Endodermal cell (in vitro differentiated cells): ENCODE measurements at regions not wholly inside any gene's neighbourhood (a gene's known extent, or its start where the extent isn't known, plus 50 kb on each side); places are given as distances from the start of the nearest gene placed in this dataset.
"Not testable (repeated sequence)": the region's sequence is repeated elsewhere in the genome, so short reads cannot be mapped to it uniquely, and the experiment has no call there.

Experiments
- DNase-seq: peaks from one replicate; pipeline ENCODE4 v3.0.0-alpha.2; 2017
- H3K27ac ChIP-seq: 2 replicates; pipeline ENCODE4 v1.5.1; 2013; ENCODE audit warnings: mild to moderate bottlenecking, low read depth, low read length, moderate library complexity
- H3K27me3 ChIP-seq: 2 replicates; pipeline ENCODE4 v1.6.1; 2013; ENCODE audit warnings: mild to moderate bottlenecking, low read length, moderate library complexity; ENCODE audit not compliant: insufficient read depth, control insufficient read depth, poor library complexity, severe bottlenecking
- H3K36me3 ChIP-seq: 2 replicates; pipeline ENCODE4 v1.7.0; 2013; ENCODE audit warnings: mild to moderate bottlenecking, low read length, moderate library complexity; ENCODE audit not compliant: control insufficient read depth, insufficient read depth
- H3K4me1 ChIP-seq: one replicate; pipeline ENCODE4 v1.7.0; 2013; ENCODE audit warnings: low read length; ENCODE audit not compliant: control insufficient read depth, insufficient read depth
- H3K4me3 ChIP-seq: 2 replicates; pipeline ENCODE4 v1.5.1; 2013; ENCODE audit warnings: mild to moderate bottlenecking, low read length, moderate library complexity
- H3K9ac ChIP-seq: 2 replicates; pipeline ENCODE4 v1.6.1; 2013; ENCODE audit warnings: mild to moderate bottlenecking, low read length, moderate library complexity; ENCODE audit not compliant: poor library complexity, severe bottlenecking; ENCODE audit errors: extremely low read depth
- H3K9me3 ChIP-seq: 2 replicates; pipeline ENCODE4 v1.6.1; 2013; ENCODE audit warnings: mild to moderate bottlenecking, low read length, moderate library complexity; ENCODE audit not compliant: control insufficient read depth
- H3K27ac Mint-ChIP-seq: 2 replicates; pipeline ENCODE4 v1.8.0; 2020; ENCODE audit warnings: mixed read lengths
- H3K27me3 Mint-ChIP-seq: 2 replicates; pipeline ENCODE4 v1.8.0; 2021; ENCODE audit warnings: mild to moderate bottlenecking, mixed read lengths; ENCODE audit not compliant: insufficient read depth
- H3K36me3 Mint-ChIP-seq: 2 replicates; pipeline ENCODE4 v1.8.0; 2020; ENCODE audit warnings: low read depth, mixed read lengths
- H3K4me1 Mint-ChIP-seq: 2 replicates; pipeline ENCODE4 v1.8.0; 2020; ENCODE audit warnings: mixed read lengths
- H3K4me3 Mint-ChIP-seq: 2 replicates; pipeline ENCODE4 v1.8.0; 2020; ENCODE audit warnings: mild to moderate bottlenecking, moderate library complexity, mixed read lengths
- H3K9me3 Mint-ChIP-seq: 2 replicates; pipeline ENCODE4 v1.8.0; 2020; ENCODE audit warnings: mild to moderate bottlenecking, mixed read lengths
- CTCF ChIP-seq: fragments of 200-600 bp; sonication (generic); conservative IDR thresholded peaks from 2 replicates; pipeline ENCODE4 v1.5.0; 2021; ENCODE audit warnings: antibody characterized with exemption, mild to moderate bottlenecking
- WGBS, 2 experiments: methylation state at CpG; one replicate each; pipeline versions ENCODE4 v1.1.5 to v1.1.7; 2013; ENCODE audit warnings: missing lambda C conversion rate in 2 of 2, mixed read lengths in 1 of 2; ENCODE audit not compliant: insufficient coverage in 1 of 2, insufficient read length in 1 of 2; 5-methylcytosine and 5-hydroxymethylcytosine counted together

GRCh38 chr2:13694673-13695072 is 937.8 kb upstream of the LRATD1 start:
- Histone ChIP-seq H3K9me3 (peaks cover 41% of the 10 kb centered on the region), H3K4me1 (no peaks in the 10 kb centered on the region), H3K9ac (no peak overlapping the region), H3K27me3 (no peaks in the 10 kb centered on the region), H3K27ac (no peak overlapping the region), H3K36me3 (no peaks in the 10 kb centered on the region), H3K4me3 (no peak overlapping the region)
- Mint-ChIP-seq H3K27me3 (peaks cover 4% of the 10 kb centered on the region), H3K4me3 (no peak overlapping the region), H3K4me1 (no peaks in the 10 kb centered on the region), H3K9me3 (no peaks in the 10 kb centered on the region), H3K36me3 (no peaks in the 10 kb centered on the region), H3K27ac (no peak overlapping the region)
- no peak for DNase-seq
- TF ChIP-seq CTCF: no peak

GRCh38 chr2:13696601-13697000 is 935.9 kb upstream of the LRATD1 start:
- H3K9me3 ChIP-seq: peaks cover 34% of the 10 kb centered on the region
- H3K27me3 ChIP-seq: no peaks in the 10 kb centered on the region
- H3K9ac ChIP-seq: no peak overlapping the region
- no peaks in the 10 kb centered on the region for H3K36me3 Mint-ChIP-seq
- no peaks in the 10 kb centered on the region for H3K4me1 ChIP-seq
- no peaks in the 10 kb centered on the region for H3K4me1 Mint-ChIP-seq
- WGBS, 2 experiments: 84 to 100% methylated on average over 2 to 4 of the region's 5 CpGs
- TF ChIP-seq CTCF: no peak
- H3K4me3 Mint-ChIP-seq: no peak overlapping the region
- peaks cover 9% of the 10 kb centered on the region for H3K27me3 Mint-ChIP-seq
- H3K27ac ChIP-seq: no peak overlapping the region
- H3K9me3 Mint-ChIP-seq: no peaks in the 10 kb centered on the region
- H3K36me3 ChIP-seq: no peaks in the 10 kb centered on the region
- H3K27ac Mint-ChIP-seq: no peak overlapping the region
- DNase-seq: no peak
- no peak overlapping the region for H3K4me3 ChIP-seq

DNA sequence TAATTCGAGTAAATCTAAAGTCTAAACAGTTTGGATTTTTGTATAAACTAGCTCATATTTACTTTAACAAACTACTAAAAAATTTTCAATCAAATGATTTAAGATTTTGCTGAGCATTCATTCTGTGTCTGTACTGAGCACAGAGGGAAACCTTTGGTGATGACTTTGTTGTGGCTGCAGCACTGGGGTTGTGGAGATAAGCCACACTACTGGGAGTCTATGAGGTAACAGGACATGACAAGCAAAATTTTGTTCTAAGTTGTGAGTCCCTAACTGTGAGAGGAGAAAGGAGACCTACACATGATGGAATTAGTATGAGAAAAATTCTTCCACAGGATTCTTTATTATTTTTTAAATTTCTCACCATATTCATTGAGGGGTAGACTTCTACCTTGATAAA is 933.7 kb upstream of the LRATD1 start:
- Mint-ChIP-seq H3K4me1 (no peaks in the 10 kb centered on the region), H3K27me3 (peaks cover 9% of the 10 kb centered on the region), H3K9me3 (no peaks in the 10 kb centered on the region), H3K36me3 (no peaks in the 10 kb centered on the region), H3K4me3 (no peak overlapping the region), H3K27ac (no peak overlapping the region)
- Histone ChIP-seq H3K9ac (no peak overlapping the region), H3K27ac (no peak overlapping the region), H3K4me3 (no peak overlapping the region), H3K36me3 (no peaks in the 10 kb centered on the region), H3K27me3 (no peaks in the 10 kb centered on the region), H3K9me3 (peaks cover 44% of the 10 kb centered on the region), H3K4me1 (no peaks in the 10 kb centered on the region)
- TF ChIP-seq CTCF: no peak
- no peak for DNase-seq
- WGBS, 2 experiments: 67 to 80% methylated on average over 1 of the region's 1 CpG

DNA sequence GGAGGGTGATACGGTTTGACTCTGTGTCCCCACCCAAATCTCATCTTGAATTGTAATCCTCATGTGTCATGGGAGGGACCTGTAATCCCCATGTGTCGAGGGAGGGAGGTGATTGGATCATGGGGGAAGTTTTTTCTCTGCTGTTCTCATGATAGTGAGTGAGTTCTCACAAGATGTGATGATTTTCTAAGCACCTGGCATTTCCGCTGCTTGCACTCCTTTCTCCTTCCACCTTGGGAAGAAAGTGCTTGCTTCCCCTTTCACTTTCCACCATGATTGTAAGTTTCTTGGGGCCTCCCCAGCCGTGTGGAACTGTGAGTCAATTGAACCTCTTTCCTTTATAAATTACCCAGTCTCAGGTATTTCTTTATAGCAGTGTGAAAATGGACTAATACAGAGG is 932.6 kb upstream of the LRATD1 start:
- DNase-seq, H3K4me1 ChIP-seq, H3K4me3 ChIP-seq, H3K27ac ChIP-seq, H3K9ac ChIP-seq, H3K27me3 Mint-ChIP-seq, H3K36me3 ChIP-seq, H3K36me3 Mint-ChIP-seq, H3K4me3 Mint-ChIP-seq, H3K27me3 ChIP-seq, H3K9me3 Mint-ChIP-seq, H3K4me1 Mint-ChIP-seq, H3K27ac Mint-ChIP-seq: not testable (repeated sequence)
- WGBS, 2 experiments: 64 to 80% methylated on average over 3 to 4 of the region's 4 CpGs
- peaks cover 50% of the 10 kb centered on the region for H3K9me3 ChIP-seq
